HepG2 (cell line): ENCODE measurements at regions not wholly inside any gene's neighbourhood (a gene's known extent, or its start where the extent isn't known, plus 50 kb on each side); places are given as distances from the start of the nearest gene placed in this dataset.

Source experiments
- ATAC-seq: fragments of 200-7000 bp; cut with Tn5 transposase; 3 replicates; pipeline ENCODE4 v1.9.1; 2020; ENCODE audit warnings: mild to moderate bottlenecking, moderate library complexity
- BruUV-seq: library from RNA; stranded (reverse); fragments of 400-500 nt; replicated peaks from 2 replicates; lab custom pipeline; 2021; lab: Mats Ljungman, UMichigan
- CTCF ChIA-PET: fragments of 300-600 bp; formaldehyde crosslinking; extraction: SDS; loops from one replicate; lab custom pipeline; 2021; ENCODE audit warnings: low total read pairs, inconsistent platforms, low intra/inter-chr PET ratio; lab: Yijun Ruan, JAX
- POLR2A ChIA-PET: fragments of 350-600 bp; sonication (Branson Sonifier 250); formaldehyde crosslinking; loops from one replicate; lab custom pipeline; 2020; ENCODE audit warnings: antibody characterized with exemption, inconsistent platforms; lab: Yijun Ruan, JAX
- DNase-seq: peaks from one replicate; pipeline ENCODE4 v3.0.0-alpha.2; 2015; ENCODE audit warnings: low spot score
- FAIRE-seq: peaks from 3 replicates; lab custom pipeline; 2011; peaks lifted over from hg19 to GRCh38; lab: Jason Lieb, UNC
- H2AFZ ChIP-seq: one replicate; pipeline ENCODE4 v1.6.1; 2011; ENCODE audit warnings: low read length, inconsistent platforms
- H3K27ac ChIP-seq: fragments of 300-600 bp; 3 replicates; pipeline ENCODE4 v1.8.0; 2011; ENCODE audit warnings: mixed run types, mild to moderate bottlenecking, mixed read lengths, low read length, inconsistent platforms; ENCODE audit not compliant: insufficient read depth; ENCODE audit errors: extremely low read length
- H3K27me3 ChIP-seq, 2 experiments: fragments of 200-600 bp in 1 of 2; 2 replicates in 1 of 2; 3 replicates in 1 of 2; pipeline versions ENCODE4 v1.6.0 to v1.8.0; 2011; ENCODE audit warnings: low read length in 2 of 2, mild to moderate bottlenecking in 2 of 2, moderate library complexity in 2 of 2, inconsistent platforms in 1 of 2; ENCODE audit not compliant: insufficient read depth in 2 of 2, control insufficient read depth in 1 of 2
- H3K36me3 ChIP-seq, 2 experiments: fragments of 200-600 bp in 1 of 2; replicated peaks in 1 of 2; 2 replicates in 1 of 2; 3 replicates in 1 of 2; pipeline versions ENCODE4 v1.5.1 to v1.8.0; 2011; ENCODE audit warnings: low read length in 2 of 2, inconsistent platforms in 1 of 2; ENCODE audit not compliant: insufficient read depth in 2 of 2, control insufficient read depth in 1 of 2
- H3K4me1 ChIP-seq: 2 replicates; pipeline ENCODE4 v1.5.1; 2012; ENCODE audit warnings: low read length, inconsistent platforms; ENCODE audit not compliant: insufficient read depth
- H3K4me2 ChIP-seq: 2 replicates; pipeline ENCODE4 v1.6.0; 2011; ENCODE audit warnings: low read depth, low read length, inconsistent platforms
- H3K4me3 ChIP-seq, 3 experiments: fragments of 200-600 bp in 1 of 3; sonication (generic), shearing (Covaris generic) in 1 of 3; replicated peaks in 1 of 3; 2 replicates each; pipeline ENCODE4 v1.5.1; 2011 to 2016; ENCODE audit warnings: low read length in 3 of 3, inconsistent platforms in 2 of 3, low read depth in 2 of 3, mild to moderate bottlenecking in 2 of 3, control low read depth in 1 of 3, mixed read lengths in 1 of 3; ENCODE audit not compliant: insufficient read depth in 1 of 3
- H3K79me2 ChIP-seq: one replicate; pipeline ENCODE4 v1.6.1; 2011; ENCODE audit warnings: low read length, inconsistent platforms; ENCODE audit not compliant: insufficient read depth
- H3K9ac ChIP-seq: 2 replicates; pipeline ENCODE4 v1.6.0; 2011; ENCODE audit warnings: mild to moderate bottlenecking, low read depth, low read length, inconsistent platforms; ENCODE audit not compliant: insufficient read depth
- H3K9me3 ChIP-seq: 2 replicates; pipeline ENCODE4 v1.5.1; 2012; ENCODE audit warnings: mild to moderate bottlenecking, low read length
- H4K20me1 ChIP-seq: 2 replicates; pipeline ENCODE4 v1.6.0; 2011; ENCODE audit warnings: inconsistent platforms, mild to moderate bottlenecking, low read length, moderate library complexity; ENCODE audit not compliant: insufficient read depth
- HIVEP1 ChIP-seq: sonication (generic); formaldehyde crosslinking; IDR thresholded peaks from 2 replicates; pipeline ENCODE4 v1.4.0; 2020; ENCODE audit warnings: mild to moderate bottlenecking, missing genetic modification reagents
- HNRNPK ChIP-seq: fragments of 200-400 bp; formaldehyde crosslinking; IDR thresholded peaks from 2 replicates; pipeline ENCODE4 v1.6.1; 2018; ENCODE audit warnings: low read length, low read depth, moderate library complexity, mild to moderate bottlenecking; ENCODE audit not compliant: poor library complexity, severe bottlenecking
- IKZF4 ChIP-seq: sonication (generic); formaldehyde crosslinking; IDR thresholded peaks from 2 replicates; pipeline ENCODE4 v1.5.1; 2020; ENCODE audit warnings: borderline replicate concordance, mild to moderate bottlenecking, low read depth, missing genetic modification reagents; ENCODE audit errors: not compliant biosample characterization
- JUNB ChIP-seq: sonication (generic); formaldehyde crosslinking; IDR thresholded peaks from 2 replicates; pipeline ENCODE4 v1.8.0; 2022; ENCODE audit warnings: missing genetic modification reagents, mild to moderate bottlenecking, borderline replicate concordance
- MAFF ChIP-seq: IDR thresholded peaks from 2 replicates; pipeline ENCODE4 v1.6.1; 2011; ENCODE audit warnings: low read depth, low read length, improper control_type of control experiment
- MAFK ChIP-seq, 2 experiments: IDR thresholded peaks in 1 of 2; conservative IDR thresholded peaks in 1 of 2; 2 replicates each; pipeline ENCODE4 v1.6.1; 2011; ENCODE audit warnings: improper control_type of control experiment in 2 of 2, low read length in 2 of 2
- PAXIP1 ChIP-seq: sonication (generic); formaldehyde crosslinking; conservative IDR thresholded peaks from 2 replicates; pipeline ENCODE4 v1.4.0; 2020; ENCODE audit warnings: mild to moderate bottlenecking, missing genetic modification reagents, moderate library complexity
- SMAD3 ChIP-seq: sonication (generic); formaldehyde crosslinking; IDR thresholded peaks from 2 replicates; pipeline ENCODE4 v1.4.0; 2020; ENCODE audit warnings: missing genetic modification reagents
- SP4 ChIP-seq: sonication (generic); formaldehyde crosslinking; IDR thresholded peaks from 2 replicates; pipeline ENCODE4 v1.8.1; 2023; ENCODE audit warnings: mild to moderate bottlenecking, missing genetic modification reagents
- TCF7 ChIP-seq: sonication (generic); IDR thresholded peaks from 2 replicates; pipeline ENCODE4 v1.6.1; 2016; ENCODE audit warnings: antibody characterized with exemption, low read depth
- ZNF768 ChIP-seq: sonication (generic); formaldehyde crosslinking; IDR thresholded peaks from 2 replicates; pipeline ENCODE4 v1.4.0; 2020; ENCODE audit warnings: missing genetic modification reagents
- ZSCAN30 ChIP-seq: sonication (generic); formaldehyde crosslinking; IDR thresholded peaks from 2 replicates; pipeline ENCODE4 v1.5.0; 2020; ENCODE audit warnings: mild to moderate bottlenecking, missing genetic modification reagents
- whole genome bisulfite sequencing: methylation state at CpG from one replicate; pipeline ENCODE4 v1.1.6; 2017; ENCODE audit warnings: low lambda C conversion rate; 5-methylcytosine and 5-hydroxymethylcytosine counted together
- in situ Hi-C: cut with HindIII; loops from 2 replicates; pipeline ENCODE4 v1.10.0; 2017; ENCODE audit warnings: low pct_unique_long_range_greater_than_20kb; ENCODE audit not compliant: extremely low pct_ligation_motif_present
- intact Hi-C: fragments of 100-400 bp; cut with micrococcal nuclease; formaldehyde crosslinking; loops from one replicate; pipeline ENCODE4 v1.10.0; 2022; ENCODE audit not compliant: unreplicated experiment

GRCh38 chr3:192038726-192039125 is 577.8 kb downstream of the PYDC2 start:
- no peak overlapping the region for H3K9ac ChIP-seq
- peaks cover 5% of the 10 kb centered on the region; the same call in 1 of the 2 replicates for H3K9me3 ChIP-seq
- H3K27me3 ChIP-seq: no peaks in the 10 kb centered on the region
- ATAC-seq (no peak), DNase-seq (no peak), FAIRE-seq (no peak)
- no peak overlapping the region for H2AFZ ChIP-seq
- no peak overlapping the region for H3K4me3 ChIP-seq
- H3K79me2 ChIP-seq: no peaks in the 10 kb centered on the region
- ChIA-PET CTCF (no interaction called here), POLR2A (no interaction called here)
- no peaks in the 10 kb centered on the region for H4K20me1 ChIP-seq
- 0% methylated on average over 3 of the region's 3 CpGs for WGBS
- no peak overlapping the region for H3K4me2 ChIP-seq
- in situ Hi-C loops: no loop called here
- no peaks in the 10 kb centered on the region for H3K36me3 ChIP-seq
- no peak overlapping the region for H3K27ac ChIP-seq
- intact Hi-C loops: no loop called here
- TF ChIP-seq ZSCAN30 (CRISPR knock-in tag): no peak
- TF ChIP-seq MAFF: peak; percentile 47
- TF ChIP-seq MAFK (conservative IDR thresholded peaks at IDR 0.05 in 1 of 2, IDR thresholded peaks at IDR 0.05 in 1 of 2; ENCODE audit: low read length in 2 of 2): peak; percentile 28 to 72; a peak in 3 of 4 replicates
- no peaks in the 10 kb centered on the region for H3K4me1 ChIP-seq
- BruUV-seq: no TSS peak

- 20% methylated on average over 5 of the region's 5 CpGs for WGBS
- intact Hi-C loops: no loop called here
Measured at GRCh38 chr3:192039593-192039992, 578.6 kb downstream of the PYDC2 start.

More at GRCh38 chr3:192039593-192039992, 578.6 kb downstream of the PYDC2 start:
- CTCF ChIA-PET: no interaction called here
- peaks cover 8% of the 10 kb centered on the region; the same call in 1 of the 2 replicates for H3K9me3 ChIP-seq
- no peaks in the 10 kb centered on the region for H3K36me3 ChIP-seq
- FAIRE-seq (no peak), ATAC-seq (no peak), DNase-seq (no peak)
- in situ Hi-C loops: no loop called here
- H3K4me1 ChIP-seq: no peaks in the 10 kb centered on the region
- POLR2A ChIA-PET: no interaction called here
- no peak overlapping the region for H3K9ac ChIP-seq
- H3K27ac ChIP-seq: no peak overlapping the region
- H3K4me3 ChIP-seq: no peak overlapping the region
- no peak overlapping the region for H3K4me2 ChIP-seq
- TF ChIP-seq PAXIP1 (CRISPR knock-in tag) (no peak), IKZF4 (CRISPR knock-in tag) (no peak), TCF7 (no peak), MAFF (peak; percentile 42), HIVEP1 (no peak), MAFK (conservative IDR thresholded peaks at IDR 0.05 in 1 of 2, IDR thresholded peaks at IDR 0.05 in 1 of 2; ENCODE audit: low read length in 2 of 2) (peak in 1 of 2 experiments; percentile 55; a peak in 2 of 4 replicates), ZNF768 (CRISPR knock-in tag) (no peak), JUNB (CRISPR knock-in tag) (no peak), SMAD3 (CRISPR knock-in tag) (no peak), SP4 (CRISPR knock-in tag) (no peak), HNRNPK (no peak)
- H4K20me1 ChIP-seq: no peaks in the 10 kb centered on the region
- no TSS peak for BruUV-seq
- no peaks in the 10 kb centered on the region for H3K79me2 ChIP-seq
- H2AFZ ChIP-seq: no peak overlapping the region
- H3K27me3 ChIP-seq: no peaks in the 10 kb centered on the region
